H1 (cell line): ENCODE measurements at regions not wholly inside any gene's neighbourhood (a gene's known extent, or its start where the extent isn't known, plus 50 kb on each side); places are given as distances from the start of the nearest gene placed in this dataset.

Source experiments
- CTCF ChIA-PET: fragments of 300-600 bp; sonication (Branson Sonifier 250); formaldehyde crosslinking; loops from one replicate; lab custom pipeline; 2021; ENCODE audit not compliant: partially characterized antibody; lab: Charles Lee
- POLR2A ChIA-PET: fragments of 300-600 bp; sonication (Branson Sonifier 250); formaldehyde crosslinking; loops from one replicate; lab custom pipeline; 2021; ENCODE audit warnings: inconsistent platforms; ENCODE audit not compliant: partially characterized antibody; lab: Charles Lee
- DNase-seq, 2 experiments: peaks; one replicate each; pipeline versions ENCODE4 v3.0.0 to v3.0.0-alpha.2; 2010 to 2022; ENCODE audit warnings: low spot score in 2 of 2, low read depth in 1 of 2, mixed read lengths in 1 of 2
- FAIRE-seq: peaks from 2 replicates; lab custom pipeline; 2011; peaks lifted over from hg19 to GRCh38; lab: Jason Lieb, UNC
- H2AFZ ChIP-seq: 2 replicates; pipeline ENCODE4 v1.8.1; 2012; ENCODE audit warnings: low read length, inconsistent platforms
- H2AK5ac ChIP-seq: 2 replicates; pipeline ENCODE4 v1.6.1; 2013; ENCODE audit warnings: low read depth, low read length
- H2BK120ac ChIP-seq: replicated peaks from 2 replicates; pipeline ENCODE3; 2013; ENCODE audit warnings: low read depth, low read length, inconsistent platforms
- H2BK12ac ChIP-seq: 2 replicates; pipeline ENCODE4 v1.6.1; 2013; ENCODE audit warnings: low read depth, low read length
- H2BK15ac ChIP-seq: 2 replicates; pipeline ENCODE4 v1.6.1; 2013; ENCODE audit warnings: low read length
- H2BK20ac ChIP-seq: 2 replicates; pipeline ENCODE4 v1.6.1; 2013; ENCODE audit warnings: low read length
- H2BK5ac ChIP-seq: 2 replicates; pipeline ENCODE4 v1.6.1; 2013; ENCODE audit warnings: low read depth, low read length
- H3K14ac ChIP-seq: 2 replicates; pipeline ENCODE4 v1.6.1; 2013; ENCODE audit warnings: inconsistent platforms; ENCODE audit not compliant: insufficient read length
- H3K18ac ChIP-seq: 2 replicates; pipeline ENCODE4 v1.6.1; 2013; ENCODE audit warnings: low read length; ENCODE audit errors: extremely low read depth
- H3K23ac ChIP-seq: 2 replicates; pipeline ENCODE4 v1.6.1; 2013; ENCODE audit warnings: inconsistent platforms; ENCODE audit not compliant: insufficient read length
- H3K23me2 ChIP-seq: 2 replicates; pipeline ENCODE4 v1.6.1; 2013; ENCODE audit warnings: low read depth, low read length
- H3K27ac ChIP-seq: 2 replicates; pipeline ENCODE4 v1.6.1; 2011; ENCODE audit warnings: low read depth, low read length, inconsistent platforms
- H3K27me3 ChIP-seq, 4 experiments: replicated peaks in 1 of 4; 1 replicate in 1 of 4; 2 replicates in 3 of 4; pipeline versions ENCODE4 v1.6.1 to v1.8.1; 2011 to 2013; ENCODE audit warnings: low read length in 3 of 4, mild to moderate bottlenecking in 3 of 4, inconsistent platforms in 2 of 4, mixed read lengths in 2 of 4, moderate library complexity in 1 of 4; ENCODE audit not compliant: control insufficient read depth in 3 of 4, insufficient read depth in 3 of 4; ENCODE audit errors: extremely low read depth in 1 of 4
- H3K36me3 ChIP-seq, 4 experiments: 2 replicates each; pipeline versions ENCODE4 v1.6.1 to v1.8.1; 2011 to 2013; ENCODE audit warnings: mild to moderate bottlenecking in 4 of 4, low read length in 3 of 4, moderate library complexity in 2 of 4, control low read depth in 1 of 4, inconsistent platforms in 1 of 4; ENCODE audit not compliant: insufficient read depth in 4 of 4, control insufficient read depth in 2 of 4
- H3K4ac ChIP-seq: replicated peaks from 2 replicates; pipeline ENCODE3; 2013; ENCODE audit warnings: low read length, low read depth, mixed read lengths, inconsistent platforms; ENCODE audit not compliant: insufficient read length
- H3K4me1 ChIP-seq, 4 experiments: replicated peaks in 1 of 4; 1 replicate in 1 of 4; 2 replicates in 3 of 4; pipeline versions ENCODE4 v1.6.1 to v1.8.1; 2011 to 2013; ENCODE audit warnings: low read length in 3 of 4, inconsistent platforms in 2 of 4, mixed read lengths in 1 of 4; ENCODE audit not compliant: insufficient read depth in 4 of 4, control insufficient read depth in 3 of 4
- H3K4me2 ChIP-seq, 2 experiments: 2 replicates each; pipeline versions ENCODE4 v1.6.1 to v1.8.1; 2011 to 2013; ENCODE audit warnings: low read depth in 2 of 2, low read length in 2 of 2, control low read depth in 1 of 2, inconsistent platforms in 1 of 2, mild to moderate bottlenecking in 1 of 2; ENCODE audit not compliant: insufficient read depth in 1 of 2
- H3K4me3 ChIP-seq, 4 experiments: fragments of 200-600, 300-600 bp in 1 of 4; sonication (generic), shearing (Covaris generic), sonication (Bioruptor Twin) in 1 of 4; 2 replicates each; pipeline versions ENCODE4 v1.5.1 to v1.8.1; 2011 to 2016; ENCODE audit warnings: low read length in 4 of 4, low read depth in 3 of 4, control low read depth in 2 of 4, inconsistent platforms in 2 of 4, mild to moderate bottlenecking in 2 of 4, mixed read lengths in 1 of 4, moderate library complexity in 1 of 4; ENCODE audit not compliant: insufficient read depth in 2 of 4; ENCODE audit errors: extremely low read depth in 1 of 4
- H3K56ac ChIP-seq: replicated peaks from 2 replicates; pipeline ENCODE3; 2013; ENCODE audit warnings: low read depth, mild to moderate bottlenecking, mixed read lengths, low read length, inconsistent platforms; ENCODE audit not compliant: insufficient read length
- H3K79me1 ChIP-seq: 2 replicates; pipeline ENCODE4 v1.6.1; 2013; ENCODE audit warnings: low read depth, low read length, control low read depth
- H3K79me2 ChIP-seq, 2 experiments: 2 replicates each; pipeline versions ENCODE4 v1.6.1 to v1.8.1; 2012 to 2013; ENCODE audit warnings: low read length in 2 of 2, mild to moderate bottlenecking in 2 of 2, inconsistent platforms in 1 of 2; ENCODE audit not compliant: insufficient read depth in 2 of 2, control insufficient read depth in 1 of 2
- H3K9ac ChIP-seq, 4 experiments: replicated peaks in 1 of 4; 1 replicate in 1 of 4; 2 replicates in 3 of 4; pipeline versions ENCODE4 v1.6.1 to v1.8.1; 2011 to 2013; ENCODE audit warnings: low read depth in 3 of 4, low read length in 3 of 4, control low read depth in 2 of 4, mild to moderate bottlenecking in 2 of 4, moderate library complexity in 2 of 4, inconsistent platforms in 1 of 4; ENCODE audit errors: extremely low read depth in 1 of 4
- H3K9me3 ChIP-seq, 2 experiments: 2 replicates each; pipeline versions ENCODE4 v1.6.1 to v1.8.1; 2012 to 2013; ENCODE audit warnings: mild to moderate bottlenecking in 2 of 2, moderate library complexity in 2 of 2, control low read depth in 1 of 2, inconsistent platforms in 1 of 2, low read depth in 1 of 2, low read length in 1 of 2, mixed read lengths in 1 of 2; ENCODE audit not compliant: insufficient read depth in 2 of 2
- H4K20me1 ChIP-seq, 2 experiments: replicated peaks in 1 of 2; 2 replicates each; pipeline versions ENCODE3 to v1.8.1; 2011 to 2013; ENCODE audit warnings: inconsistent platforms in 2 of 2, low read length in 2 of 2, mild to moderate bottlenecking in 1 of 2; ENCODE audit not compliant: insufficient read depth in 2 of 2, control insufficient read depth in 1 of 2
- H4K5ac ChIP-seq: 2 replicates; pipeline ENCODE4 v1.6.1; 2013; ENCODE audit warnings: low read length, low read depth, mixed read lengths, inconsistent platforms; ENCODE audit not compliant: insufficient read length
- H4K8ac ChIP-seq: 2 replicates; pipeline ENCODE4 v1.8.0; 2013; ENCODE audit warnings: mild to moderate bottlenecking, moderate library complexity, low read length, inconsistent platforms; ENCODE audit not compliant: insufficient read depth; ENCODE audit errors: extremely low read depth
- H4K91ac ChIP-seq: replicated peaks from 2 replicates; pipeline ENCODE3; 2013; ENCODE audit warnings: low read length, mixed read lengths, inconsistent platforms; ENCODE audit not compliant: insufficient read length
- ASH2L ChIP-seq: fragments of 200-600, 300-600 bp; sonication (generic); IDR thresholded peaks from one replicate; pipeline ENCODE4 v1.7.1; 2017; ENCODE audit warnings: low read length
- CBX8 ChIP-seq: fragments of 300-800, 300-1000 bp; sonication (generic); IDR thresholded peaks from 2 replicates; pipeline ENCODE4 v1.7.1; 2016; ENCODE audit warnings: low read depth, low read length, borderline replicate concordance
- NANOG ChIP-seq: IDR thresholded peaks from 2 replicates; pipeline ENCODE4 v1.6.1; 2011; ENCODE audit warnings: low read length, low read depth, mild to moderate bottlenecking, inconsistent platforms; ENCODE audit not compliant: insufficient read depth, poor library complexity, severe bottlenecking
- NRF1 ChIP-seq: IDR thresholded peaks from 2 replicates; pipeline ENCODE4 v1.6.1; 2011; ENCODE audit warnings: mild to moderate bottlenecking, low read depth, low read length, improper control_type of control experiment
- RFX5 ChIP-seq: IDR thresholded peaks from 2 replicates; pipeline ENCODE4 v1.6.1; 2011; ENCODE audit warnings: low read depth, low read length, improper control_type of control experiment, borderline replicate concordance
- SIN3A ChIP-seq, 2 experiments: IDR thresholded peaks in 1 of 2; conservative IDR thresholded peaks in 1 of 2; 2 replicates each; pipeline ENCODE4 v1.6.1; 2011 to 2012; ENCODE audit warnings: low read length in 2 of 2, improper control_type of control experiment in 1 of 2, low read depth in 1 of 2, mild to moderate bottlenecking in 1 of 2
- WGBS, 2 experiments: shearing (Covaris generic) in 1 of 2; methylation state at CpG; one replicate each; pipeline versions ENCODE4 v1.1.6 to v1.1.7; 2013 to 2015; ENCODE audit warnings: low lambda C conversion rate in 2 of 2, mixed read lengths in 2 of 2, inconsistent platforms in 1 of 2, low coverage in 1 of 2, missing lambda C conversion rate in 1 of 2; ENCODE audit not compliant: insufficient replicate concordance in 2 of 2, insufficient coverage in 1 of 2, insufficient read length in 1 of 2; ENCODE audit errors: extremely low coverage in 1 of 2, missing lambda C conversion rate in 1 of 2; 5-methylcytosine and 5-hydroxymethylcytosine counted together
- TF ChIP-seq, protein P1 (sequence below): IDR thresholded peaks from 2 replicates; pipeline ENCODE4 v1.6.1; 2011; ENCODE audit warnings: low read length, improper control_type of control experiment

DNA sequence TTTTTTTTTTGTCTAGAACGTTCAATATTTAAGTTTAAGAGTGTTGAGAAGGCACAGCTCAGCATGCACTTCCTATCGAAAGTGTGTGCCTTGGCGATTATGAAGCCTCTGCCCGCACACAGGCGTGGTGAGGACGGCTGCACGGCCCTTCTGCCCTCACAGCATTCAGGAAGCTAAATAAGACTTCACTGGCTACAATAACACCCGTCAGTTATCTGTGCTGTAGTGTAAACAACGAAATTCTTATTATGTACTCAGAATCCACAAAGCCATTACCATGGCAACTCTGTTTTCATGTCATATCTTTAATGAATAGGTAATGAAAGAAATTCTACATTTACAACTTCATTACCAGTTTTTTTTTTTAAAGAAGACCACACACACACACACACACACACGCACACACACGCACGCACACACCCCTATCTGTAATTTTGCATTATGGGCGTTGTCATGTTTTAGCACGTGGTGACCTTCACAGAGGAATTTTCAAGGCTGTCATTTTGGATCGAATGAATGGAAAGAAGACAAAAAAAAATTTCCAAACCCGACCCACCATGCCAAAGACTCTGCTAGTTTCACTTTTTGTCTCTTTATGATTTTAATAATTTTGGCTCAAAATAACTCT is 254.8 kb upstream of the CTBP2 start:
- Histone ChIP-seq H3K4me2 (no peak overlapping the region), H3K14ac (no peak overlapping the region), H2AFZ (no peak overlapping the region), H3K27me3 (no peaks in the 10 kb centered on the region), H3K27ac (no peak overlapping the region), H2BK12ac (no peak overlapping the region), H3K23ac (no peak overlapping the region), H4K20me1 (no peaks in the 10 kb centered on the region), H3K9ac (no peak overlapping the region), H3K4me3 (no peak overlapping the region), H3K4ac (no peak overlapping the region), H2BK15ac (no peak overlapping the region), H3K79me2 (no peaks in the 10 kb centered on the region), H3K56ac (no peak overlapping the region), H2BK120ac (no peak overlapping the region), H3K23me2 (no peaks in the 10 kb centered on the region; the same call in 1 of the 2 replicates), H4K91ac (no peak overlapping the region), H2BK5ac (no peak overlapping the region), H3K9me3 (no peaks in the 10 kb centered on the region; a peak in 1 of 4 replicates), H3K79me1 (no peaks in the 10 kb centered on the region), H2BK20ac (no peak overlapping the region), H3K18ac (no peak overlapping the region), H4K5ac (no peak overlapping the region), H4K8ac (no peak overlapping the region), H3K36me3 (no peaks in the 10 kb centered on the region), H3K4me1 (no peaks in the 10 kb centered on the region), H2AK5ac (no peak overlapping the region)
- WGBS, 2 experiments = 92% methylated on average over 16 of the region's 16 CpGs; no CpG with 5 or more reads in 1 of the 2 experiments
- FAIRE-seq (no peak), DNase-seq (no peak)
- no peak for TF ChIP-seq RFX5
- TF ChIP-seq CBX8 = no peak
- TF ChIP-seq SIN3A (conservative IDR thresholded peaks at IDR 0.05 in 1 of 2, IDR thresholded peaks at IDR 0.05 in 1 of 2; ENCODE audit: low read depth in 1 of 2, low read length in 2 of 2) = no peak
- no peak for TF ChIP-seq NANOG
- TF ChIP-seq, protein P1, sequence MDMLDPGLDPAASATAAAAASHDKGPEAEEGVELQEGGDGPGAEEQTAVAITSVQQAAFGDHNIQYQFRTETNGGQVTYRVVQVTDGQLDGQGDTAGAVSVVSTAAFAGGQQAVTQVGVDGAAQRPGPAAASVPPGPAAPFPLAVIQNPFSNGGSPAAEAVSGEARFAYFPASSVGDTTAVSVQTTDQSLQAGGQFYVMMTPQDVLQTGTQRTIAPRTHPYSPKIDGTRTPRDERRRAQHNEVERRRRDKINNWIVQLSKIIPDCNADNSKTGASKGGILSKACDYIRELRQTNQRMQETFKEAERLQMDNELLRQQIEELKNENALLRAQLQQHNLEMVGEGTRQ = no peak
- no peak for TF ChIP-seq ASH2L
- TF ChIP-seq NRF1 = no peak
- CTCF ChIA-PET = no interaction called here
- POLR2A ChIA-PET = no interaction called here
